SK-N-SH treated with all-trans-retinoic acid at 6 μM for 48 hours (cell line): ENCODE measurements at regions not wholly inside any gene's neighbourhood (a gene's known extent, or its start where the extent isn't known, plus 50 kb on each side); places are given as distances from the start of the nearest gene placed in this dataset.

Experiments
- ESRRG ChIP-seq: fragments of 250-450 bp; sonication (Bioruptor Pico); IDR thresholded peaks from 2 replicates; pipeline ENCODE4 v1.6.1; 2021; ENCODE audit warnings: mild to moderate bottlenecking
- SNAI2 ChIP-seq: fragments of 250-450 bp; sonication (Bioruptor Pico); IDR thresholded peaks from 2 replicates; pipeline ENCODE4 v1.5.0; 2020; ENCODE audit warnings: mild to moderate bottlenecking, moderate library complexity
- TSHZ2 ChIP-seq: fragments of 250-450 bp; sonication (Bioruptor Pico); IDR thresholded peaks from 2 replicates; pipeline ENCODE4 v1.5.0; 2020; ENCODE audit warnings: mild to moderate bottlenecking, moderate library complexity
- ZFP30 ChIP-seq: fragments of 450-650 bp; formaldehyde crosslinking; IDR thresholded peaks from 2 replicates; pipeline ENCODE4 v1.5.0; 2022; ENCODE audit warnings: mild to moderate bottlenecking, moderate library complexity

- TF ChIP-seq ESRRG (CRISPR knock-in tag) (no peak), SNAI2 (CRISPR knock-in tag) (no peak), TSHZ2 (no peak), ZFP30 (CRISPR knock-in tag) (no peak)
These were observed 141.6 kb upstream of the RFC3 start for GRCh38 chr13:33676045-33676989.
